PC-3 (cell line): ENCODE measurements at regions not wholly inside any gene's neighbourhood (a gene's known extent, or its start where the extent isn't known, plus 50 kb on each side); places are given as distances from the start of the nearest gene placed in this dataset.

ENCODE experiments used
- ATAC-seq: fragments of 200-7000 bp; cut with Tn5 transposase; 2 replicates; pipeline ENCODE4 v1.9.1; 2020; ENCODE audit warnings: mild to moderate bottlenecking, moderate library complexity
- BruUV-seq: library from RNA; stranded (reverse); fragments of 400-500 nt; replicated peaks from 2 replicates; lab custom pipeline; 2021; lab: Mats Ljungman, UMichigan
- CTCF ChIA-PET: fragments of 300-600 bp; sonication (Branson Sonifier 250); formaldehyde crosslinking; loops from one replicate; lab custom pipeline; 2022; ENCODE audit warnings: antibody characterized with exemption; lab: Charles Lee
- POLR2A ChIA-PET: fragments of 300-600 bp; sonication (Branson Sonifier 250); formaldehyde crosslinking; loops from one replicate; lab custom pipeline; 2022; ENCODE audit warnings: antibody characterized with exemption; ENCODE audit not compliant: unreplicated experiment; lab: Charles Lee
- DNase-seq: peaks from one replicate; pipeline ENCODE4 v3.0.0-alpha.2; 2015
- H2AFZ ChIP-seq: fragments of 300-600 bp; sonication (generic); 2 replicates; pipeline ENCODE4 v1.6.0; 2016; ENCODE audit warnings: antibody characterized with exemption, low read length
- H3F3A ChIP-seq: fragments of 300-600 bp; sonication (generic); one replicate; pipeline ENCODE4 v1.6.0; 2017; ENCODE audit warnings: antibody characterized with exemption, low read length, control low read depth, mild to moderate bottlenecking; ENCODE audit not compliant: unreplicated experiment
- H3K27ac ChIP-seq: fragments of 300-600 bp; sonication (generic); 2 replicates; pipeline ENCODE4 v1.5.1; 2016; ENCODE audit warnings: mild to moderate bottlenecking, low read length
- H3K27me3 ChIP-seq: fragments of 300-600 bp; sonication (generic); 2 replicates; pipeline ENCODE4 v1.6.1; 2016; ENCODE audit warnings: low read length, mixed read lengths
- H3K36me3 ChIP-seq: fragments of 300-600 bp; sonication (generic); 2 replicates; pipeline ENCODE4 v1.6.1; 2016; ENCODE audit warnings: low read depth, mixed run types, low read length, mixed read lengths
- H3K4me1 ChIP-seq: fragments of 300-600 bp; sonication (generic); 2 replicates; pipeline ENCODE4 v1.5.1; 2016; ENCODE audit warnings: low read length; ENCODE audit not compliant: insufficient read depth
- H3K4me2 ChIP-seq: fragments of 300-600 bp; sonication (generic); 2 replicates; pipeline ENCODE4 v1.6.0; 2016; ENCODE audit warnings: low read length
- H3K4me3 ChIP-seq: fragments of 300-600 bp; sonication (generic); 2 replicates; pipeline ENCODE4 v1.5.1; 2016; ENCODE audit warnings: mild to moderate bottlenecking, low read length, mixed read lengths
- H3K79me2 ChIP-seq: fragments of 300-600 bp; sonication (generic); 2 replicates; pipeline ENCODE4 v1.6.1; 2017; ENCODE audit warnings: low read length, mixed read lengths
- H3K9ac ChIP-seq: fragments of 300-600 bp; sonication (generic); 2 replicates; pipeline ENCODE4 v1.6.0; 2016; ENCODE audit warnings: mild to moderate bottlenecking, low read length
- H3K9me2 ChIP-seq: fragments of 300-600 bp; sonication (generic); replicated peaks from 2 replicates; pipeline ENCODE4 v1.6.1; 2016; ENCODE audit warnings: mixed run types, low read length, mixed read lengths
- H3K9me3 ChIP-seq: fragments of 300-600 bp; sonication (generic); 2 replicates; pipeline ENCODE4 v1.6.1; 2016; ENCODE audit warnings: low read length, mixed read lengths
- H4K20me1 ChIP-seq: fragments of 300-600 bp; sonication (generic); 2 replicates; pipeline ENCODE4 v1.6.1; 2016; ENCODE audit warnings: low read length, mixed read lengths
- EZH2 ChIP-seq: fragments of 300-600 bp; sonication (generic); IDR thresholded peaks from one replicate; pipeline ENCODE4 v1.6.1; 2017; ENCODE audit warnings: antibody characterized with exemption, mild to moderate bottlenecking, low read length; ENCODE audit not compliant: unreplicated experiment
- EZH2phosphoT487 ChIP-seq: fragments of 300-600 bp; sonication (generic); IDR thresholded peaks from 2 replicates; pipeline ENCODE4 v1.6.1; 2018; ENCODE audit warnings: mild to moderate bottlenecking, antibody characterized with exemption, low read length, borderline replicate concordance
- intact Hi-C: fragments of 100-400 bp; cut with micrococcal nuclease; formaldehyde crosslinking; loops from 2 replicates; pipeline ENCODE4 v1.9.0; 2023
- TF ChIP-seq, protein P1 (sequence below): fragments of 300-600 bp; sonication (generic); conservative IDR thresholded peaks from 2 replicates; pipeline ENCODE4 v1.5.1; 2017; ENCODE audit warnings: antibody characterized with exemption, low read depth, mild to moderate bottlenecking, low read length

DNA sequence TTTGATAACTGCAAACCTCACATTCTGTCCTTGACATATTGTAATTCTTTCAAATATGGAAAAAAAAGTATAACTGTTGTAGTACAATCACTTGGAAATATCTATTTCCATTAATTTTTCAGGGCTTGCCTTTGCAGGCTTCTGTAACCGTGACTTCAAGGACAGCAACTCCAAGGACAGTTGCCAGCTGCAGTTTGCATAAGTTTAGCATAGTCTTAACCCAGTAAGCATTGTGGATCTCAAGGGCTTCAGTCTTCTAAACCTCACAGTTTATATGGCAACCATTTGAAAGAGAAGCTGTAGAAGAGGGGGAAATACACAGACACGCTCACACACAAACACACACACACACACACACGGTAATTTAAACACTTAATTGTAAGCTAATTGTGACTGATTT lies 112.8 kb upstream of the GPR149 start:
- ATAC-seq (no peak), DNase-seq (no peak)
- 0 out of 2 replicates have a peak, but pooled peaks cover 4% of the 10 kb centered on the region for H3K4me1 ChIP-seq
- no peaks in the 10 kb centered on the region for H3K27me3 ChIP-seq
- no peak overlapping the region for H3K4me3 ChIP-seq
- no peaks in the 10 kb centered on the region for H3K9me2 ChIP-seq
- H3K9me3 ChIP-seq: no peaks in the 10 kb centered on the region
- POLR2A ChIA-PET: no interaction called here
- no peaks in the 10 kb centered on the region for H3F3A ChIP-seq
- intact Hi-C loops: no loop called here
- no peak overlapping the region for H3K27ac ChIP-seq
- BruUV-seq: no TSS peak
- H3K9ac ChIP-seq: no peak overlapping the region
- no peak for TF ChIP-seq EZH2phosphoT487
- H3K4me2 ChIP-seq: no peak overlapping the region
- CTCF ChIA-PET: no interaction called here
- H3K79me2 ChIP-seq: no peaks in the 10 kb centered on the region
- no peaks in the 10 kb centered on the region for H4K20me1 ChIP-seq
- no peaks in the 10 kb centered on the region for H3K36me3 ChIP-seq
- no peak overlapping the region for H2AFZ ChIP-seq

DNA sequence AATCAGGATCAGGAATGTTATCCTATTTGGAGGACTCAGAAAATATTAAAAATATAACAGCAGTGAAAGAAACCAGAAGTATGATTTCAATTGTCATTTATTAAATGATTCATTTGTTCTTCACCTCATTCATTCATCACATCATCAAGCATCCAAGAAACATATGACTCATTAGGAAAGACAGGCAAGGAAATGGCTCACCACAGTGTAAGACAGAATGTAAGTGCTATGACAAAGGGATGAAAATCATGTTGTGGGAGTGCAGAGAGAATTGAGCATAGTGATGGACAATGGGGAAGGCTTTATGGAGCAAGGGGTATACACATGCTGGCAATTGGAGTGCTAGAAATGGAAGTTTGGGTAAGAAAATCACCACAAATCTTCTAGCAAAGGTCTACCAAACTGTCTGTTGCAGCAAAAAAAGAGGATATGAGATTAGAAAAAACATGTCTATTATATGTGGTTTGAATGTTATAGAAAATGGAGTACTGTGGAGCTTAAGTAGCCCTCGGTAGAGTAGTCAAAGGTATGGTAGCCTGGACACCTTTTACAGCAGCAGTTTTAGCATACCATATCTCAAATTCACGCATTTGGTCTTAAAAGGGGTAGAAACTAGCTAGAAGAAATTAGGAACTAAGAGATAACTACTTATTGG lies 111.1 kb upstream of the GPR149 start:
- Histone ChIP-seq H3K4me2 (no peak overlapping the region), H3K79me2 (no peaks in the 10 kb centered on the region), H3K4me1 (0 out of 2 replicates have a peak, but pooled peaks cover 4% of the 10 kb centered on the region), H4K20me1 (no peaks in the 10 kb centered on the region), H3K9me2 (no peaks in the 10 kb centered on the region), H3K36me3 (no peaks in the 10 kb centered on the region), H2AFZ (no peak overlapping the region), H3K9me3 (no peaks in the 10 kb centered on the region), H3K9ac (no peak overlapping the region), H3K27me3 (no peaks in the 10 kb centered on the region), H3F3A (no peaks in the 10 kb centered on the region), H3K27ac (no peak overlapping the region), H3K4me3 (no peak overlapping the region)
- BruUV-seq: no TSS peak
- ChIA-PET POLR2A (no interaction called here), CTCF (no interaction called here)
- TF ChIP-seq, protein P1, sequence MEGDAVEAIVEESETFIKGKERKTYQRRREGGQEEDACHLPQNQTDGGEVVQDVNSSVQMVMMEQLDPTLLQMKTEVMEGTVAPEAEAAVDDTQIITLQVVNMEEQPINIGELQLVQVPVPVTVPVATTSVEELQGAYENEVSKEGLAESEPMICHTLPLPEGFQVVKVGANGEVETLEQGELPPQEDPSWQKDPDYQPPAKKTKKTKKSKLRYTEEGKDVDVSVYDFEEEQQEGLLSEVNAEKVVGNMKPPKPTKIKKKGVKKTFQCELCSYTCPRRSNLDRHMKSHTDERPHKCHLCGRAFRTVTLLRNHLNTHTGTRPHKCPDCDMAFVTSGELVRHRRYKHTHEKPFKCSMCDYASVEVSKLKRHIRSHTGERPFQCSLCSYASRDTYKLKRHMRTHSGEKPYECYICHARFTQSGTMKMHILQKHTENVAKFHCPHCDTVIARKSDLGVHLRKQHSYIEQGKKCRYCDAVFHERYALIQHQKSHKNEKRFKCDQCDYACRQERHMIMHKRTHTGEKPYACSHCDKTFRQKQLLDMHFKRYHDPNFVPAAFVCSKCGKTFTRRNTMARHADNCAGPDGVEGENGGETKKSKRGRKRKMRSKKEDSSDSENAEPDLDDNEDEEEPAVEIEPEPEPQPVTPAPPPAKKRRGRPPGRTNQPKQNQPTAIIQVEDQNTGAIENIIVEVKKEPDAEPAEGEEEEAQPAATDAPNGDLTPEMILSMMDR: no peak
- no peak for TF ChIP-seq EZH2
- TF ChIP-seq EZH2phosphoT487: no peak
- intact Hi-C loops: no loop called here
- DNase-seq (peak; percentile 45), ATAC-seq (peak; percentile 60; the same call in 1 of the 2 replicates)

DNA sequence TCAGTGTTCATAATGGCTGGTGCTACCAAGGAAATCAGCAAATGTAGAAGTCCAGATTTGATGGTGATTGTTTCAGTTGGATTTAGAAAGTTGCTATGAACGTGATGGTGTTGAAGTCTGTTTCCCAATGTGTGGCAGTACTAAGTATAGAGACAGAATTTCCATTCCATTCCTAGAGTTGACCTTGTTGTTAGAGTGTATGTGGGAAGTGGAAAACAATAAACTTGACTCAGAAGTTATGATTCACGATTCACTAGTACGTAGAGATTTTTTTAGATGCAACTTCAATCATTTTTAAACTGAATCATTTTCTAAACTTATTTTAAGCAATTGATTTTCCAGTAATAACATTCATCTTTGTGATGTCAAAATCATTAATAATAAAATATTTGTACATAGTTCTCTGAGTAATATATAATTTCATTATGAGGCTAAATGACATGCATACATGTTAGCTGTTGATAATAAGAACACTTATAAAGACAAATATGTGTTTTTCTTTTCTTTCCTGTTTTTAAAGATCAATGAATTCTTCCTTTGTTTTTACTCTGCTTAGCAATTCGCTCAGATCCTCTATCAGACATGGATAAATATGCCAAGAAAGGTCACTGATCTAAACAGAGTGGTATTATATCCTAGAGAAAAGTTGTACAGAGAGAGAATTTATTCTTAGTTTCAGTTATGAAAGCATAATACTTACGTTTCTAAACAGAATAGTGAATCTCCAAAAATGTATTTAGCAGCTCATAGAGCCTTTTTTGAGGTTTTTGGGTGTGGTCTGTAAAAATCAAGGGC lies 108.8 kb upstream of the GPR149 start:
- TF ChIP-seq, protein P1: no peak
- TF ChIP-seq EZH2 (no peak), EZH2phosphoT487 (no peak)
- Histone ChIP-seq H3K4me1 (0 out of 2 replicates have a peak, but pooled peaks cover 4% of the 10 kb centered on the region), H3K9ac (peak overlapping the region; percentile 22; the same call in 1 of the 2 replicates), H3K79me2 (no peaks in the 10 kb centered on the region), H3K27ac (peak overlapping the region; percentile 53), H3K9me2 (no peaks in the 10 kb centered on the region), H3K36me3 (no peaks in the 10 kb centered on the region), H3K4me3 (peak overlapping the region; percentile 26; the same call in 1 of the 2 replicates), H3K4me2 (peak overlapping the region; percentile 41), H3F3A (no peaks in the 10 kb centered on the region), H4K20me1 (no peaks in the 10 kb centered on the region), H2AFZ (no peak overlapping the region), H3K9me3 (no peaks in the 10 kb centered on the region), H3K27me3 (no peaks in the 10 kb centered on the region)
- DNase-seq (peak; percentile 10), ATAC-seq (peak; percentile 46; the same call in 1 of the 2 replicates)
- CTCF ChIA-PET: no interaction called here
- intact Hi-C loops: no loop called here
- POLR2A ChIA-PET: no interaction called here
- BruUV-seq: no TSS peak
